H4 (cell line): ENCODE measurements at regions not wholly inside any gene's neighbourhood (a gene's known extent, or its start where the extent isn't known, plus 50 kb on each side); places are given as distances from the start of the nearest gene placed in this dataset.
A peak's percentile ranks its signal among the peaks of the same experiment; 100 is the strongest.

Source experiments
- DNase-seq: peaks from one replicate; pipeline ENCODE4 v3.0.0-alpha.2; 2015; ENCODE audit warnings: low spot score

- no peak for DNase-seq
Measured at GRCh38 chr6:54440549-54440948, 132.3 kb downstream of the TINAG start.

GRCh38 chr6:54441020-54441419, 132.8 kb downstream of the TINAG start:
- no peak for DNase-seq

GRCh38 chr6:54441687-54442248, 133.5 kb downstream of the TINAG start:
- no peak for DNase-seq

- no peak for DNase-seq
Measured at GRCh38 chr6:54445207-54445606, 137.0 kb downstream of the TINAG start.

- no peak for DNase-seq
Measured at GRCh38 chr6:54448617-54449016, 140.4 kb downstream of the TINAG start.

GRCh38 chr6:54451516-54451915, 143.3 kb downstream of the TINAG start:
- DNase-seq, result no peak

- no peak for DNase-seq
Measured at GRCh38 chr6:54463354-54464024, 155.2 kb downstream of the TINAG start.

- no peak for DNase-seq
Measured at GRCh38 chr6:54465649-54466300, 157.5 kb downstream of the TINAG start.

GRCh38 chr6:54467384-54467783, 159.1 kb downstream of the TINAG start:
- no peak for DNase-seq

GRCh38 chr6:54473328-54473727, 165.1 kb downstream of the TINAG start:
- no peak for DNase-seq

- DNase-seq, result no peak
Measured at GRCh38 chr6:54474898-54475297, 166.7 kb downstream of the TINAG start.

GRCh38 chr6:54481091-54481490, 172.8 kb downstream of the TINAG start:
- no peak for DNase-seq

- DNase-seq, result no peak
Measured at GRCh38 chr6:54491431-54491830, 183.2 kb downstream of the TINAG start.

- DNase-seq, result peak; percentile 53
Measured at GRCh38 chr6:54493138-54493537, 184.9 kb downstream of the TINAG start.

GRCh38 chr6:54503144-54503543, 194.9 kb downstream of the TINAG start:
- no peak for DNase-seq

GRCh38 chr6:54515013-54515412, 206.8 kb downstream of the TINAG start:
- DNase-seq, result no peak

- no peak for DNase-seq
Measured at GRCh38 chr6:54515713-54516112, 207.5 kb downstream of the TINAG start.

GRCh38 chr6:54516321-54516720, 208.1 kb downstream of the TINAG start:
- DNase-seq, result no peak

- no peak for DNase-seq
Measured at GRCh38 chr6:54519161-54519560, 210.9 kb downstream of the TINAG start.

GRCh38 chr6:54525731-54526130, 217.5 kb downstream of the TINAG start:
- DNase-seq, result no peak

- no peak for DNase-seq
Measured at GRCh38 chr6:54533567-54533966, 225.3 kb downstream of the TINAG start.

- DNase-seq, result no peak
Measured at GRCh38 chr6:54535568-54535967, 227.3 kb downstream of the TINAG start.

- no peak for DNase-seq
Measured at GRCh38 chr6:54541541-54541940, 233.3 kb downstream of the TINAG start.
